Lower lobe of right lung (tissue), 2 donors: ENCODE measurements at regions not wholly inside any gene's neighbourhood (a gene's known extent, or its start where the extent isn't known, plus 50 kb on each side); places are given as distances from the start of the nearest gene placed in this dataset.
"Not testable (repeated sequence)": the region's sequence is repeated elsewhere in the genome, so short reads cannot be mapped to it uniquely, and the experiment has no call there.

Experiments used
- ATAC-seq, 2 donors: fragments of 200-7000 bp; cut with Tn5 transposase; one replicate each; pipeline ENCODE4 v1.9.1; 2020 to 2022; ENCODE audit warnings: mild to moderate bottlenecking in 2 of 2, moderate library complexity in 2 of 2
- DNase-seq: peaks from one replicate; pipeline ENCODE4 v3.0.0-alpha.2; 2020
- H3K27ac ChIP-seq: fragments of 200-600 bp; one replicate; pipeline ENCODE4 v1.8.0; 2022
- H3K27me3 ChIP-seq: fragments of 200-600 bp; one replicate; pipeline ENCODE4 v1.8.0; 2022; ENCODE audit warnings: low read depth
- H3K36me3 ChIP-seq: fragments of 200-600 bp; one replicate; pipeline ENCODE4 v1.8.0; 2022; ENCODE audit warnings: mild to moderate bottlenecking
- H3K4me1 ChIP-seq: fragments of 200-600 bp; one replicate; pipeline ENCODE4 v1.8.0; 2022
- H3K4me3 ChIP-seq: fragments of 200-600 bp; one replicate; pipeline ENCODE4 v1.8.0; 2022; ENCODE audit warnings: mild to moderate bottlenecking
- H3K9me3 ChIP-seq: fragments of 200-600 bp; one replicate; pipeline ENCODE4 v1.8.0; 2022
- intact Hi-C: fragments of 100-400 bp; cut with DNase I; formaldehyde crosslinking; loops from one replicate; pipeline ENCODE4 v1.11.0; 2022
- TF ChIP-seq, protein P1 (sequence below): fragments of 200-600 bp; IDR thresholded peaks from one replicate; pipeline ENCODE4 v1.8.0; 2022; ENCODE audit warnings: antibody characterized with exemption, mild to moderate bottlenecking
- donor health status: DM: no; HTN: yes; CAD: no; lungs with severe emphysema.

GRCh38 chr12:108424026-108424425 is 84.9 kb upstream of the CMKLR1 start:
- Histone ChIP-seq H3K4me1 (no peaks in the 10 kb centered on the region), H3K36me3 (no peaks in the 10 kb centered on the region), H3K27ac (no peak overlapping the region), H3K27me3 (no peaks in the 10 kb centered on the region), H3K4me3 (no peak overlapping the region), H3K9me3 (no peaks in the 10 kb centered on the region)
- ATAC-seq (no peak), DNase-seq (no peak)
- TF ChIP-seq, protein P1, sequence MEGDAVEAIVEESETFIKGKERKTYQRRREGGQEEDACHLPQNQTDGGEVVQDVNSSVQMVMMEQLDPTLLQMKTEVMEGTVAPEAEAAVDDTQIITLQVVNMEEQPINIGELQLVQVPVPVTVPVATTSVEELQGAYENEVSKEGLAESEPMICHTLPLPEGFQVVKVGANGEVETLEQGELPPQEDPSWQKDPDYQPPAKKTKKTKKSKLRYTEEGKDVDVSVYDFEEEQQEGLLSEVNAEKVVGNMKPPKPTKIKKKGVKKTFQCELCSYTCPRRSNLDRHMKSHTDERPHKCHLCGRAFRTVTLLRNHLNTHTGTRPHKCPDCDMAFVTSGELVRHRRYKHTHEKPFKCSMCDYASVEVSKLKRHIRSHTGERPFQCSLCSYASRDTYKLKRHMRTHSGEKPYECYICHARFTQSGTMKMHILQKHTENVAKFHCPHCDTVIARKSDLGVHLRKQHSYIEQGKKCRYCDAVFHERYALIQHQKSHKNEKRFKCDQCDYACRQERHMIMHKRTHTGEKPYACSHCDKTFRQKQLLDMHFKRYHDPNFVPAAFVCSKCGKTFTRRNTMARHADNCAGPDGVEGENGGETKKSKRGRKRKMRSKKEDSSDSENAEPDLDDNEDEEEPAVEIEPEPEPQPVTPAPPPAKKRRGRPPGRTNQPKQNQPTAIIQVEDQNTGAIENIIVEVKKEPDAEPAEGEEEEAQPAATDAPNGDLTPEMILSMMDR, result no peak
- intact Hi-C loops, result no loop called here

GRCh38 chr12:108423486-108423885 is 84.4 kb upstream of the CMKLR1 start:
- Histone ChIP-seq H3K9me3 (no peaks in the 10 kb centered on the region), H3K4me3 (no peak overlapping the region), H3K27me3 (no peaks in the 10 kb centered on the region), H3K36me3 (no peaks in the 10 kb centered on the region), H3K27ac (no peak overlapping the region), H3K4me1 (no peaks in the 10 kb centered on the region)
- DNase-seq (no peak), ATAC-seq (no peak)
- intact Hi-C loops, result no loop called here
- TF ChIP-seq, protein P1, result no peak

GRCh38 chr12:108421082-108421481 is 82.0 kb upstream of the CMKLR1 start:
- intact Hi-C loops, H3K4me1 ChIP-seq: not testable (repeated sequence)

GRCh38 chr12:108420421-108420820 is 81.3 kb upstream of the CMKLR1 start:
- ATAC-seq, intact Hi-C loops, H3K27me3 ChIP-seq, DNase-seq, H3K4me3 ChIP-seq, H3K9me3 ChIP-seq, H3K36me3 ChIP-seq, H3K4me1 ChIP-seq, H3K27ac ChIP-seq: not testable (repeated sequence)

More at GRCh38 chr12:108421082-108421481, 82.0 kb upstream of the CMKLR1 start:
- H3K27me3 ChIP-seq, H3K36me3 ChIP-seq, H3K9me3 ChIP-seq, ATAC-seq, H3K27ac ChIP-seq, H3K4me3 ChIP-seq, DNase-seq: not testable (repeated sequence)

DNA sequence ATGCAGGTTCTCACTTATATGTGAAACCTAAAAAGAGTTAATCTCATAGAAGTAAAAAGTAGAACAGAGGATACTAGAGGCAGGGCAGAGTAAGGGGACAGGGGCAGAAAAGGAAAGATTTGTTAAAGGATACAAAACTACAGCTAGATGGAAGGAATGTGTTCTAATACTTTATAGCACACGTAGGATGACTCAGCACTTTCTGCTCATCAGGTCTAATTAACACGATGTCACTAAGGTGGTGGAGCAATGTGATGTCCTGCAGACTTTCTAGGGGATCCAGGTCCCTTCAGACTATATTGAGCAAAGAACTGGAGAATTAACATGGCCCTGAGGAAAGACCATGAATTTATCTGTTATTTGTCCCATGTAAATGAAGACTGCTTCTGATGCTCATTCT is 80.8 kb upstream of the CMKLR1 start:
- H3K4me3 ChIP-seq, result no peak overlapping the region
- ATAC-seq (no peak), DNase-seq (no peak)
- no peaks in the 10 kb centered on the region for H3K27me3 ChIP-seq
- TF ChIP-seq, protein P1, result no peak
- H3K9me3 ChIP-seq, result no peaks in the 10 kb centered on the region
- no peaks in the 10 kb centered on the region for H3K4me1 ChIP-seq
- no peaks in the 10 kb centered on the region for H3K36me3 ChIP-seq
- H3K27ac ChIP-seq, result no peak overlapping the region
- intact Hi-C loops, result no loop called here

GRCh38 chr12:108418164-108418890 is 79.2 kb upstream of the CMKLR1 start:
- no peak overlapping the region for H3K4me3 ChIP-seq
- no peak overlapping the region for H3K27ac ChIP-seq
- TF ChIP-seq, protein P1, result no peak
- ATAC-seq (no peak), DNase-seq (no peak)
- H3K27me3 ChIP-seq, result no peaks in the 10 kb centered on the region
- H3K9me3 ChIP-seq, result no peaks in the 10 kb centered on the region
- no peaks in the 10 kb centered on the region for H3K4me1 ChIP-seq
- intact Hi-C loops, result no loop called here
- H3K36me3 ChIP-seq, result no peaks in the 10 kb centered on the region
